Breast epithelium (tissue), 4 donors: ENCODE measurements at regions not wholly inside any gene's neighbourhood (a gene's known extent, or its start where the extent isn't known, plus 50 kb on each side); places are given as distances from the start of the nearest gene placed in this dataset.

Source experiments
- DNase-seq, 2 donors: peaks; one replicate each; pipeline ENCODE4 v3.0.0-alpha.2; 2019; ENCODE audit warnings: low spot score in 2 of 2
- H3K27ac ChIP-seq, 2 donors: fragments of 200-600 bp; sonication (generic) in 1 of 2; one replicate each; pipeline ENCODE4 v1.5.1; 2016 to 2019; ENCODE audit warnings: mild to moderate bottlenecking in 1 of 2
- H3K27me3 ChIP-seq, 2 donors: fragments of 200-600 bp; sonication (generic) in 1 of 2; one replicate each; pipeline versions ENCODE4 v1.5.1 to v1.6.0; 2017 to 2019; ENCODE audit warnings: control low read depth in 1 of 2, mild to moderate bottlenecking in 1 of 2
- H3K36me3 ChIP-seq: fragments of 200-600 bp; one replicate; pipeline ENCODE4 v1.5.1; 2019
- H3K4me1 ChIP-seq, 2 donors: fragments of 200-600 bp; sonication (generic); one replicate each; pipeline ENCODE4 v1.5.1; 2016 to 2019; ENCODE audit warnings: control low read depth in 1 of 2
- H3K4me3 ChIP-seq, 3 donors: fragments of 200-600 bp; sonication (generic); 1 replicate in 2 of 3; 2 replicates in 1 of 3; pipeline ENCODE4 v1.5.1; 2016 to 2019; ENCODE audit warnings: mild to moderate bottlenecking in 3 of 3, moderate library complexity in 2 of 3
- H3K9me3 ChIP-seq, 2 donors: fragments of 200-600 bp; sonication (generic) in 1 of 2; one replicate each; pipeline ENCODE4 v1.5.1; 2016 to 2019; ENCODE audit warnings: control low read depth in 1 of 2
- CTCF ChIP-seq, 3 donors: fragments of 450-650 bp; IDR thresholded peaks; one replicate each; pipeline ENCODE4 v1.5.1; 2016 to 2017; ENCODE audit warnings: antibody characterized with exemption in 3 of 3, mild to moderate bottlenecking in 3 of 3, moderate library complexity in 3 of 3
- POLR2A ChIP-seq: fragments of 450-650 bp; IDR thresholded peaks from one replicate; pipeline ENCODE4 v1.6.1; 2016; ENCODE audit warnings: antibody characterized with exemption, mild to moderate bottlenecking, moderate library complexity
- POLR2AphosphoS5 ChIP-seq, 3 donors: sonication (generic); formaldehyde crosslinking; IDR thresholded peaks; one replicate each; pipeline ENCODE4 v1.6.1; 2017; ENCODE audit warnings: antibody characterized with exemption in 3 of 3
- intact Hi-C: fragments of 100-400 bp; cut with DNase I; formaldehyde crosslinking; loops from one replicate; pipeline ENCODE4 v1.15.1; 2023; ENCODE audit warnings: low total_unique reads

GRCh38 chr6:141303907-141304306 is 828.8 kb upstream of the GJE1 start:
- no peak for TF ChIP-seq POLR2AphosphoS5 (IDR thresholded peaks at IDR 0.05)
- no peak for TF ChIP-seq CTCF (IDR thresholded peaks at IDR 0.05)
- TF ChIP-seq POLR2A: no peak
- DNase-seq: no peak
- H3K4me3 ChIP-seq: no peak overlapping the region
- no peaks in the 10 kb centered on the region for H3K9me3 ChIP-seq
- intact Hi-C loops: no loop called here
- H3K4me1 ChIP-seq: no peaks in the 10 kb centered on the region
- no peaks in the 10 kb centered on the region for H3K27me3 ChIP-seq
- no peaks in the 10 kb centered on the region for H3K36me3 ChIP-seq
- no peak overlapping the region for H3K27ac ChIP-seq

- intact Hi-C loops: no loop called here
- no peak for DNase-seq
- TF ChIP-seq POLR2A (no peak), CTCF (IDR thresholded peaks at IDR 0.05) (no peak), POLR2AphosphoS5 (IDR thresholded peaks at IDR 0.05) (no peak)
- no peaks in the 10 kb centered on the region for H3K36me3 ChIP-seq
- H3K9me3 ChIP-seq: no peaks in the 10 kb centered on the region
- H3K27me3 ChIP-seq: no peaks in the 10 kb centered on the region
- H3K4me1 ChIP-seq: no peaks in the 10 kb centered on the region
- no peak overlapping the region for H3K4me3 ChIP-seq
- H3K27ac ChIP-seq: no peak overlapping the region
These were observed 830.9 kb upstream of the GJE1 start for GRCh38 chr6:141301779-141302178.

- no peaks in the 10 kb centered on the region for H3K4me1 ChIP-seq
- DNase-seq: no peak
- no peak overlapping the region for H3K4me3 ChIP-seq
- H3K27ac ChIP-seq: no peak overlapping the region
- TF ChIP-seq POLR2AphosphoS5 (IDR thresholded peaks at IDR 0.05): no peak
- TF ChIP-seq CTCF (IDR thresholded peaks at IDR 0.05): no peak
- no peak for TF ChIP-seq POLR2A
- H3K9me3 ChIP-seq: no peaks in the 10 kb centered on the region
- no peaks in the 10 kb centered on the region for H3K36me3 ChIP-seq
- intact Hi-C loops: no loop called here
- no peaks in the 10 kb centered on the region for H3K27me3 ChIP-seq
These were observed 841.6 kb upstream of the GJE1 start for GRCh38 chr6:141290941-141291721.

DNA sequence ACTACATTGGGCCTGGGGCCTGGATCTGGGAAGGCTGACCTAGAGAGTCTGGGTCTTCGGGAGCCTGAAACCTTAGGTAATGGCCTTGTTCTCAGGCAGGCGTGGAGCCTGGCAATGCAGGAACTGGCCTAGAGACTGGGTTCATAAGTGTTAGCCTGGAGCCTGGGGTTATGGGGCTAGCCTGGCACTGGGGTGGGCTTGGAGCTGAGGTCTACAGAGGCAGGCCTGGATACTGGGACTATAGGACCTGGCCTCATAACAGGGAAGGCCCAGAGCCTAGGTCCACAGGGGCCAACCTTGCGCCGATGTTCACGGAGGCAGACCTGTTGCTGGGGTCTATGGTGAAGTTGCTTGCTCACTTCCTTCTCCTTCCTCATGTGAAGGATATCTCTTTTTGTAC is 843.8 kb upstream of the GJE1 start:
- H3K27ac ChIP-seq: no peak overlapping the region
- no peaks in the 10 kb centered on the region for H3K27me3 ChIP-seq
- no peak for TF ChIP-seq POLR2AphosphoS5 (IDR thresholded peaks at IDR 0.05)
- TF ChIP-seq POLR2A: no peak
- no peak for TF ChIP-seq CTCF (IDR thresholded peaks at IDR 0.05)
- DNase-seq: no peak
- no peaks in the 10 kb centered on the region for H3K36me3 ChIP-seq
- intact Hi-C loops: no loop called here
- no peaks in the 10 kb centered on the region for H3K9me3 ChIP-seq
- no peak overlapping the region for H3K4me3 ChIP-seq
- no peaks in the 10 kb centered on the region for H3K4me1 ChIP-seq

DNA sequence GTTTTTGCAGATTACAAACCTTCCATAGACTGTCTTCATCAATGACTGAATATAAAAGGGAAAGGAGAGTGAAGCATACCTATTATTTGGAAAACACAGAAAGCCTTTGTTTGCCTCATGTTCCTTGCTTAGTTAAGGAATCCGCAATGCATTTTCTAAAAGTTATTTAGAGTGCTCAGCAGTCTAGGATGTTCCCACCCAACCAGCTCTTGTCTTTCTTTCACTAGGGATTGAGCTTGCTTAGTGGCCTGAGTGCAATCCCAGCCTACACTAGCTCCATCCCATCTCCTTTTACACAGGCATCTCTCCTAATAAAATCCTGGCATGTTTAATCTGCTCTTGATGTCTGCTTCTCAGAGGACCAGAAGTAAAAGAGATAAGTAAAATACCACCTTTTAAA is 850.5 kb upstream of the GJE1 start:
- no peaks in the 10 kb centered on the region for H3K36me3 ChIP-seq
- H3K27ac ChIP-seq: no peak overlapping the region
- intact Hi-C loops: no loop called here
- H3K9me3 ChIP-seq: peaks cover 0 to 3% of the 10 kb centered on the region in 2 donors
- H3K27me3 ChIP-seq: no peaks in the 10 kb centered on the region
- no peak for TF ChIP-seq CTCF (IDR thresholded peaks at IDR 0.05)
- TF ChIP-seq POLR2AphosphoS5 (IDR thresholded peaks at IDR 0.05): no peak
- TF ChIP-seq POLR2A: no peak
- no peak overlapping the region for H3K4me3 ChIP-seq
- no peak for DNase-seq
- no peaks in the 10 kb centered on the region for H3K4me1 ChIP-seq
